BLaER1 treated with 17β-estradiol and CSF1 and Interleukin-3, amounts not matched to agents 10 nM and 100 nM (cell line): ENCODE measurements at regions not wholly inside any gene's neighbourhood (a gene's known extent, or its start where the extent isn't known, plus 50 kb on each side); places are given as distances from the start of the nearest gene placed in this dataset.
A peak's percentile ranks its signal among the peaks of the same experiment; 100 is the strongest.

Experiments
- H3K27ac ChIP-seq, 11 experiments: shearing (Covaris generic); formaldehyde crosslinking; 2 replicates each; pipeline ENCODE4 v1.8.1; 2022
- H3K27me3 ChIP-seq, 11 experiments: shearing (Covaris generic); formaldehyde crosslinking; 2 replicates each; pipeline ENCODE4 v1.8.1; 2022
- H3K36me3 ChIP-seq, 11 experiments: shearing (Covaris generic); formaldehyde crosslinking; 2 replicates each; pipeline ENCODE4 v1.8.1; 2022
- H3K4me1 ChIP-seq, 10 experiments: shearing (Covaris generic); formaldehyde crosslinking; 2 replicates each; pipeline ENCODE4 v1.8.1; 2022
- H3K4me2 ChIP-seq, 11 experiments: shearing (Covaris generic); formaldehyde crosslinking; 2 replicates each; pipeline ENCODE4 v1.8.1; 2022
- H3K4me3 ChIP-seq, 10 experiments: shearing (Covaris generic); formaldehyde crosslinking; 2 replicates each; pipeline ENCODE4 v1.8.1; 2022
- H3K9ac ChIP-seq, 11 experiments: shearing (Covaris generic); formaldehyde crosslinking; 2 replicates each; pipeline ENCODE4 v1.8.1; 2022
- H3K9me3 ChIP-seq, 11 experiments: shearing (Covaris generic); formaldehyde crosslinking; replicated peaks in 1 of 11; 2 replicates each; pipeline ENCODE4 v1.8.1; 2022
- H4K20me1 ChIP-seq, 11 experiments: shearing (Covaris generic); formaldehyde crosslinking; 2 replicates each; pipeline ENCODE4 v1.8.1; 2022
- Cebpa-rat ChIP-seq, 11 experiments: shearing (Covaris generic); IDR thresholded peaks; 2 replicates each; pipeline ENCODE4 v1.8.1; 2022

GRCh38 chr2:6231166-6231565 is 539.0 kb downstream of the SOX11 start:
- no peak overlapping the region for H3K27ac ChIP-seq
- H3K36me3 ChIP-seq, result no peaks in the 10 kb centered on the region
- H3K4me2 ChIP-seq, result no peak overlapping the region
- no peak overlapping the region for H3K4me3 ChIP-seq
- H3K4me1 ChIP-seq, result no peaks in the 10 kb centered on the region
- H3K9ac ChIP-seq, result no peak overlapping the region
- no peaks in the 10 kb centered on the region for H4K20me1 ChIP-seq
- peaks cover 0 to 20% (median 13%) of the 10 kb centered on the region in 11 experiments; a peak in 12 of 22 replicates for H3K9me3 ChIP-seq
- no peak for TF ChIP-seq Cebpa-rat (IDR thresholded peaks at IDR 0.05)
- no peaks in the 10 kb centered on the region for H3K27me3 ChIP-seq

- no peaks in the 10 kb centered on the region for H3K36me3 ChIP-seq
- no peak overlapping the region for H3K4me3 ChIP-seq
- no peak overlapping the region for H3K9ac ChIP-seq
- no peaks in the 10 kb centered on the region for H3K4me1 ChIP-seq
- H3K4me2 ChIP-seq, result no peak overlapping the region
- H4K20me1 ChIP-seq, result no peaks in the 10 kb centered on the region
- H3K27ac ChIP-seq, result no peak overlapping the region
- H3K27me3 ChIP-seq, result no peaks in the 10 kb centered on the region
- peaks cover 13 to 36% (median 32%) of the 10 kb centered on the region in 11 experiments for H3K9me3 ChIP-seq
- no peak for TF ChIP-seq Cebpa-rat (IDR thresholded peaks at IDR 0.05)
Observed at GRCh38 chr2:6233993-6234392, 541.8 kb downstream of the SOX11 start.

- H3K27me3 ChIP-seq, result no peaks in the 10 kb centered on the region
- H3K27ac ChIP-seq, result no peak overlapping the region
- no peak overlapping the region for H3K4me3 ChIP-seq
- H3K9ac ChIP-seq, result no peak overlapping the region
- H4K20me1 ChIP-seq, result no peaks in the 10 kb centered on the region
- H3K4me2 ChIP-seq, result no peak overlapping the region
- no peak for TF ChIP-seq Cebpa-rat (IDR thresholded peaks at IDR 0.05)
- H3K9me3 ChIP-seq, result peaks cover 13 to 43% (median 38%) of the 10 kb centered on the region in 11 experiments
- no peaks in the 10 kb centered on the region for H3K36me3 ChIP-seq
- no peaks in the 10 kb centered on the region for H3K4me1 ChIP-seq
Observed at GRCh38 chr2:6234702-6235101, 542.5 kb downstream of the SOX11 start.

GRCh38 chr2:6236317-6236716 is 544.1 kb downstream of the SOX11 start:
- no peaks in the 10 kb centered on the region for H4K20me1 ChIP-seq
- H3K27ac ChIP-seq, result no peak overlapping the region
- TF ChIP-seq Cebpa-rat (IDR thresholded peaks at IDR 0.05), result no peak
- no peaks in the 10 kb centered on the region for H3K36me3 ChIP-seq
- peaks cover 13 to 44% (median 32%) of the 10 kb centered on the region in 11 experiments for H3K9me3 ChIP-seq
- H3K4me1 ChIP-seq, result no peaks in the 10 kb centered on the region
- H3K4me3 ChIP-seq, result no peak overlapping the region
- H3K9ac ChIP-seq, result no peak overlapping the region
- no peak overlapping the region for H3K4me2 ChIP-seq
- no peaks in the 10 kb centered on the region for H3K27me3 ChIP-seq

- Histone ChIP-seq H3K4me2 (no peak overlapping the region), H4K20me1 (no peaks in the 10 kb centered on the region), H3K9ac (no peak overlapping the region), H3K4me1 (no peaks in the 10 kb centered on the region), H3K27me3 (no peaks in the 10 kb centered on the region), H3K27ac (no peak overlapping the region), H3K36me3 (no peaks in the 10 kb centered on the region), H3K9me3 (peaks cover 13 to 49% (median 32%) of the 10 kb centered on the region in 11 experiments), H3K4me3 (no peak overlapping the region)
- no peak for TF ChIP-seq Cebpa-rat (IDR thresholded peaks at IDR 0.05)
Observed at GRCh38 chr2:6237039-6237660, 545.0 kb downstream of the SOX11 start.

- Histone ChIP-seq H3K4me3 (no peak overlapping the region), H3K9ac (no peak overlapping the region), H3K4me1 (peaks cover 9 to 20% (median 18%) of the 10 kb centered on the region in 10 experiments), H3K9me3 (no peaks in the 10 kb centered on the region; a peak in 2 of 22 replicates), H4K20me1 (no peaks in the 10 kb centered on the region), H3K27ac (no peak overlapping the region), H3K36me3 (no peaks in the 10 kb centered on the region), H3K27me3 (no peaks in the 10 kb centered on the region), H3K4me2 (no peak overlapping the region)
- TF ChIP-seq Cebpa-rat (IDR thresholded peaks at IDR 0.05), result no peak
Observed at GRCh38 chr2:6249557-6249956, 557.4 kb downstream of the SOX11 start.

GRCh38 chr2:6254441-6254840 is 562.3 kb downstream of the SOX11 start:
- Histone ChIP-seq H3K27me3 (no peaks in the 10 kb centered on the region), H3K9ac (peak overlapping the region in 8 of 11 experiments; percentile 40 to 72 (median 54); a peak in 11 of 22 replicates), H3K4me1 (peaks cover 25 to 52% (median 39%) of the 10 kb centered on the region in 10 experiments), H3K27ac (peak overlapping the region in 10 of 11 experiments; percentile 10 to 87 (median 78); a peak in 19 of 22 replicates), H3K9me3 (peaks cover 0 to 7% (median 0%) of the 10 kb centered on the region in 11 experiments; a peak in 2 of 22 replicates), H4K20me1 (no peaks in the 10 kb centered on the region), H3K4me2 (peak overlapping the region; percentile 43 to 82 (median 61)), H3K36me3 (no peaks in the 10 kb centered on the region), H3K4me3 (peak overlapping the region in 1 of 10 experiments; percentile 11; a peak in 1 of 20 replicates)
- TF ChIP-seq Cebpa-rat (IDR thresholded peaks at IDR 0.05), result no peak

- Histone ChIP-seq H3K27me3 (no peaks in the 10 kb centered on the region), H4K20me1 (no peaks in the 10 kb centered on the region), H3K9ac (no peak overlapping the region), H3K27ac (no peak overlapping the region), H3K9me3 (peaks cover 0 to 21% (median 8%) of the 10 kb centered on the region in 11 experiments; a peak in 13 of 22 replicates), H3K4me2 (no peak overlapping the region), H3K4me3 (no peak overlapping the region), H3K36me3 (no peaks in the 10 kb centered on the region), H3K4me1 (no peaks in the 10 kb centered on the region)
- TF ChIP-seq Cebpa-rat (IDR thresholded peaks at IDR 0.05), result no peak
Observed at GRCh38 chr2:6264198-6264597, 572.0 kb downstream of the SOX11 start.

- peaks cover 0 to 9% (median 0%) of the 10 kb centered on the region in 10 experiments; a peak in 3 of 20 replicates for H3K4me1 ChIP-seq
- no peak for TF ChIP-seq Cebpa-rat (IDR thresholded peaks at IDR 0.05)
- no peaks in the 10 kb centered on the region for H3K36me3 ChIP-seq
Observed at GRCh38 chr2:6281524-6281923, 584.2 kb downstream of the CMPK2 start.

GRCh38 chr2:6283259-6283658 is 582.4 kb downstream of the CMPK2 start:
- no peak overlapping the region for H3K27ac ChIP-seq
- H3K9me3 ChIP-seq, result peaks cover 0 to 6% (median 0%) of the 10 kb centered on the region in 11 experiments; a peak in 3 of 22 replicates
- peaks cover 0 to 9% (median 0%) of the 10 kb centered on the region in 10 experiments; a peak in 3 of 20 replicates for H3K4me1 ChIP-seq
- H3K4me2 ChIP-seq, result no peak overlapping the region
- no peak for TF ChIP-seq Cebpa-rat (IDR thresholded peaks at IDR 0.05)
- no peak overlapping the region for H3K4me3 ChIP-seq
- no peaks in the 10 kb centered on the region for H3K27me3 ChIP-seq
- no peaks in the 10 kb centered on the region for H4K20me1 ChIP-seq
- H3K9ac ChIP-seq, result no peak overlapping the region
- H3K36me3 ChIP-seq, result no peaks in the 10 kb centered on the region

More at GRCh38 chr2:6281524-6281923, 584.2 kb downstream of the CMPK2 start:
- Histone ChIP-seq H3K27me3 (no peaks in the 10 kb centered on the region), H4K20me1 (no peaks in the 10 kb centered on the region), H3K9ac (no peak overlapping the region), H3K4me3 (no peak overlapping the region), H3K9me3 (peaks cover 0 to 3% (median 0%) of the 10 kb centered on the region in 11 experiments; a peak in 1 of 22 replicates), H3K4me2 (no peak overlapping the region), H3K27ac (no peak overlapping the region)
